ENCODE measurements at regions not wholly inside any gene's neighbourhood (a gene's known extent, or its start where the extent isn't known, plus 50 kb on each side); places are given as distances from the start of the nearest gene placed in this dataset.

- DNase-seq (no peak), ATAC-seq (ENCODE audit: insufficient read depth, low read depth) (no peak)
- H3K4me2 ChIP-seq (ENCODE audit: insufficient read depth, low read length) = no peak overlapping the region
- no peaks in the 10 kb centered on the region for H3K27me3 ChIP-seq (ENCODE audit: insufficient read depth, low read length, poor library complexity)
- H3K9ac ChIP-seq (ENCODE audit: low read depth, low read length) = no peak overlapping the region
- H3K79me2 ChIP-seq (ENCODE audit: insufficient read depth, low read length) = no peaks in the 10 kb centered on the region
- no peak for TF ChIP-seq EZH2 (IDR thresholded peaks at IDR 0.05; ENCODE audit: borderline replicate concordance, low read depth, low read length, severe bottlenecking)
- TF ChIP-seq, protein P1, sequence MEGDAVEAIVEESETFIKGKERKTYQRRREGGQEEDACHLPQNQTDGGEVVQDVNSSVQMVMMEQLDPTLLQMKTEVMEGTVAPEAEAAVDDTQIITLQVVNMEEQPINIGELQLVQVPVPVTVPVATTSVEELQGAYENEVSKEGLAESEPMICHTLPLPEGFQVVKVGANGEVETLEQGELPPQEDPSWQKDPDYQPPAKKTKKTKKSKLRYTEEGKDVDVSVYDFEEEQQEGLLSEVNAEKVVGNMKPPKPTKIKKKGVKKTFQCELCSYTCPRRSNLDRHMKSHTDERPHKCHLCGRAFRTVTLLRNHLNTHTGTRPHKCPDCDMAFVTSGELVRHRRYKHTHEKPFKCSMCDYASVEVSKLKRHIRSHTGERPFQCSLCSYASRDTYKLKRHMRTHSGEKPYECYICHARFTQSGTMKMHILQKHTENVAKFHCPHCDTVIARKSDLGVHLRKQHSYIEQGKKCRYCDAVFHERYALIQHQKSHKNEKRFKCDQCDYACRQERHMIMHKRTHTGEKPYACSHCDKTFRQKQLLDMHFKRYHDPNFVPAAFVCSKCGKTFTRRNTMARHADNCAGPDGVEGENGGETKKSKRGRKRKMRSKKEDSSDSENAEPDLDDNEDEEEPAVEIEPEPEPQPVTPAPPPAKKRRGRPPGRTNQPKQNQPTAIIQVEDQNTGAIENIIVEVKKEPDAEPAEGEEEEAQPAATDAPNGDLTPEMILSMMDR (IDR thresholded peaks at IDR 0.05; ENCODE audit: borderline replicate concordance, extremely low read depth, low read length, poor library complexity, severe bottlenecking) = no peak
- no peak overlapping the region for H3K27ac ChIP-seq (ENCODE audit: low read length)
- H3K36me3 ChIP-seq (ENCODE audit: insufficient read depth, low read length) = no peaks in the 10 kb centered on the region
- peaks cover 3% of the 10 kb centered on the region; the same call in 1 of the 2 replicates for H4K20me1 ChIP-seq (ENCODE audit: insufficient read depth, low read length)
- no peak overlapping the region for H3K4me3 ChIP-seq (ENCODE audit: low read depth in 1 of 2, low read length in 2 of 2)
- no peaks in the 10 kb centered on the region for H3K9me3 ChIP-seq (ENCODE audit: insufficient read depth, low read length, severe bottlenecking)
- no peaks in the 10 kb centered on the region for H3K4me1 ChIP-seq (ENCODE audit: insufficient read depth, low read length)
- no peak overlapping the region for H2AFZ ChIP-seq (ENCODE audit: low read depth, low read length)
Observed at GRCh38 chr4:7130621-7131211, 61.6 kb upstream of the SORCS2 start.

GRCh38 chr4:7129871-7130620, 62.2 kb upstream of the GRPEL1 start:
- H3K4me3 ChIP-seq (ENCODE audit: low read depth in 1 of 2, low read length in 2 of 2) = no peak overlapping the region
- no peaks in the 10 kb centered on the region for H3K9me3 ChIP-seq (ENCODE audit: insufficient read depth, low read length, severe bottlenecking)
- peaks cover 1% of the 10 kb centered on the region for H3K27me3 ChIP-seq (ENCODE audit: insufficient read depth, low read length, poor library complexity)
- peaks cover 3% of the 10 kb centered on the region; the same call in 1 of the 2 replicates for H4K20me1 ChIP-seq (ENCODE audit: insufficient read depth, low read length)
- H3K4me2 ChIP-seq (ENCODE audit: insufficient read depth, low read length) = no peak overlapping the region
- no peak overlapping the region for H2AFZ ChIP-seq (ENCODE audit: low read depth, low read length)
- H3K9ac ChIP-seq (ENCODE audit: low read depth, low read length) = no peak overlapping the region
- no peaks in the 10 kb centered on the region for H3K79me2 ChIP-seq (ENCODE audit: insufficient read depth, low read length)
- H3K27ac ChIP-seq (ENCODE audit: low read length) = no peak overlapping the region
- ATAC-seq (ENCODE audit: insufficient read depth, low read depth) (no peak), DNase-seq (no peak)
- no peaks in the 10 kb centered on the region for H3K4me1 ChIP-seq (ENCODE audit: insufficient read depth, low read length)
- no peaks in the 10 kb centered on the region for H3K36me3 ChIP-seq (ENCODE audit: insufficient read depth, low read length)
- no peak for TF ChIP-seq EZH2 (IDR thresholded peaks at IDR 0.05; ENCODE audit: borderline replicate concordance, low read depth, low read length, severe bottlenecking)
- TF ChIP-seq, protein P1 (IDR thresholded peaks at IDR 0.05; ENCODE audit: borderline replicate concordance, extremely low read depth, low read length, poor library complexity, severe bottlenecking) = no peak

GRCh38 chr4:7128644-7129043, 60.8 kb upstream of the GRPEL1 start:
- Histone ChIP-seq H4K20me1 (ENCODE audit: insufficient read depth, low read length) (0 out of 2 replicates have a peak, but pooled peaks cover 4% of the 10 kb centered on the region), H3K27ac (ENCODE audit: low read length) (no peak overlapping the region), H3K9ac (ENCODE audit: low read depth, low read length) (no peak overlapping the region), H3K4me2 (ENCODE audit: insufficient read depth, low read length) (no peak overlapping the region), H3K27me3 (ENCODE audit: insufficient read depth, low read length, poor library complexity) (peaks cover 2% of the 10 kb centered on the region), H2AFZ (ENCODE audit: low read depth, low read length) (no peak overlapping the region), H3K4me3 (ENCODE audit: low read depth in 1 of 2, low read length in 2 of 2) (no peak overlapping the region), H3K9me3 (ENCODE audit: insufficient read depth, low read length, severe bottlenecking) (no peaks in the 10 kb centered on the region), H3K79me2 (ENCODE audit: insufficient read depth, low read length) (no peaks in the 10 kb centered on the region), H3K36me3 (ENCODE audit: insufficient read depth, low read length) (no peaks in the 10 kb centered on the region), H3K4me1 (ENCODE audit: insufficient read depth, low read length) (no peaks in the 10 kb centered on the region)
- DNase-seq (no peak), ATAC-seq (ENCODE audit: insufficient read depth, low read depth) (no peak)
- TF ChIP-seq, protein P1 (IDR thresholded peaks at IDR 0.05; ENCODE audit: borderline replicate concordance, extremely low read depth, low read length, poor library complexity, severe bottlenecking) = no peak
- no peak for TF ChIP-seq EZH2 (IDR thresholded peaks at IDR 0.05; ENCODE audit: borderline replicate concordance, low read depth, low read length, severe bottlenecking)
